BJ (cell line): ENCODE measurements at regions not wholly inside any gene's neighbourhood (a gene's known extent, or its start where the extent isn't known, plus 50 kb on each side); places are given as distances from the start of the nearest gene placed in this dataset.

Source experiments
- CTCF ChIA-PET: fragments of 350-600 bp; formaldehyde crosslinking; extraction: SDS; loops from one replicate; lab custom pipeline; 2021; ENCODE audit warnings: antibody characterized with exemption, inconsistent platforms; lab: Yijun Ruan, JAX
- POLR2A ChIA-PET: fragments of 300-600 bp; sonication (Branson Sonifier 250); formaldehyde crosslinking; extraction: SDS; loops from one replicate; lab custom pipeline; 2021; ENCODE audit warnings: antibody characterized with exemption; lab: Charles Lee
- DNase-seq: peaks from one replicate; pipeline ENCODE4 v3.0.0-alpha.2; 2011; ENCODE audit warnings: low read depth
- H3K27me3 ChIP-seq: 2 replicates; pipeline ENCODE4 v1.6.0; 2011; ENCODE audit warnings: low read length; ENCODE audit not compliant: control insufficient read depth, insufficient read depth
- H3K36me3 ChIP-seq: 2 replicates; pipeline ENCODE4 v1.5.1; 2011; ENCODE audit warnings: low read length; ENCODE audit not compliant: control insufficient read depth, insufficient read depth
- H3K4me3 ChIP-seq: 2 replicates; pipeline ENCODE4 v1.5.1; 2011; ENCODE audit warnings: low read depth, mild to moderate bottlenecking, control low read depth, low read length
- CTCF ChIP-seq: IDR thresholded peaks from 2 replicates; pipeline ENCODE4 v1.5.1; 2011; ENCODE audit warnings: low read depth, mild to moderate bottlenecking, control low read depth, inconsistent platforms, low read length, moderate library complexity; ENCODE audit not compliant: insufficient read depth

GRCh38 chr20:24147961-24148360, 159.4 kb upstream of the GGTLC1 start:
- CTCF ChIA-PET = interaction anchor here (1.3 kb wide), 1 partner anchor 13 kb away, joined by 3 read pairs; no protein-coding TSS in a partner anchor

GRCh38 chr20:24147479-24147878, 158.9 kb upstream of the GGTLC1 start:
- no peaks in the 10 kb centered on the region; the same call in 1 of the 2 replicates for H3K27me3 ChIP-seq
- no peak overlapping the region for H3K4me3 ChIP-seq
- H3K36me3 ChIP-seq = no peaks in the 10 kb centered on the region
- ChIA-PET CTCF (no interaction called here), POLR2A (no interaction called here)
- no peak for TF ChIP-seq CTCF
- no peak for DNase-seq

More at GRCh38 chr20:24147961-24148360, 159.4 kb upstream of the GGTLC1 start:
- no peak for TF ChIP-seq CTCF
- no peak for DNase-seq
- H3K36me3 ChIP-seq = no peaks in the 10 kb centered on the region
- H3K4me3 ChIP-seq = no peak overlapping the region
- POLR2A ChIA-PET = no interaction called here
- no peaks in the 10 kb centered on the region; the same call in 1 of the 2 replicates for H3K27me3 ChIP-seq

GRCh38 chr20:24146231-24146634, 157.7 kb upstream of the GGTLC1 start:
- CTCF ChIA-PET = interaction anchor here (1.5 kb wide), 1 partner anchor 46 kb away, joined by 3 read pairs; no protein-coding TSS in a partner anchor
- no peak for TF ChIP-seq CTCF
- POLR2A ChIA-PET = no interaction called here
- DNase-seq = no peak
- H3K4me3 ChIP-seq = no peak overlapping the region
- H3K27me3 ChIP-seq = no peaks in the 10 kb centered on the region
- no peaks in the 10 kb centered on the region for H3K36me3 ChIP-seq

GRCh38 chr20:24144371-24144770, 155.8 kb upstream of the GGTLC1 start:
- no peaks in the 10 kb centered on the region for H3K27me3 ChIP-seq
- ChIA-PET POLR2A (no interaction called here), CTCF (interaction anchor here (1.4 kb wide), 1 partner anchor 148 kb away, joined by 3 read pairs; no protein-coding TSS in a partner anchor)
- no peak for TF ChIP-seq CTCF
- H3K4me3 ChIP-seq = no peak overlapping the region
- no peaks in the 10 kb centered on the region for H3K36me3 ChIP-seq
- no peak for DNase-seq

GRCh38 chr20:24141111-24141510, 152.5 kb upstream of the GGTLC1 start:
- TF ChIP-seq CTCF = no peak
- CTCF ChIA-PET = no interaction called here
- no peak for DNase-seq
- H3K36me3 ChIP-seq = no peaks in the 10 kb centered on the region
- no peaks in the 10 kb centered on the region for H3K27me3 ChIP-seq
- no peak overlapping the region for H3K4me3 ChIP-seq
- POLR2A ChIA-PET = no interaction called here
